ENCODE measurements at regions not wholly inside any gene's neighbourhood (a gene's known extent, or its start where the extent isn't known, plus 50 kb on each side); places are given as distances from the start of the nearest gene placed in this dataset.

- no peak overlapping the region for H4K8ac ChIP-seq (ENCODE audit: extremely low read depth, insufficient read depth, low read length)
- POLR2A ChIA-PET (ENCODE audit: partially characterized antibody) = no interaction called here
- TF ChIP-seq, protein P1, sequence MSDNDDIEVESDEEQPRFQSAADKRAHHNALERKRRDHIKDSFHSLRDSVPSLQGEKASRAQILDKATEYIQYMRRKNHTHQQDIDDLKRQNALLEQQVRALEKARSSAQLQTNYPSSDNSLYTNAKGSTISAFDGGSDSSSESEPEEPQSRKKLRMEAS (IDR thresholded peaks at IDR 0.05) = no peak
- TF ChIP-seq POLR2A (IDR thresholded peaks at IDR 0.05; ENCODE audit: control extremely low read depth in 1 of 2, low read depth in 2 of 2, low read length in 2 of 2) (no peak), RBBP5 (IDR thresholded peaks at IDR 0.05; ENCODE audit: borderline replicate concordance, low read depth, low read length) (no peak)
Measured at GRCh38 chr20:52746770-52747169, 225.4 kb upstream of the TSHZ2 start.

More at GRCh38 chr20:52746770-52747169, 225.4 kb upstream of the TSHZ2 start:
- no peaks in the 10 kb centered on the region for H4K20me1 ChIP-seq (replicated peaks in 1 of 2; ENCODE audit: control insufficient read depth in 1 of 2, insufficient read depth in 2 of 2, low read length in 2 of 2)
- H3K18ac ChIP-seq (ENCODE audit: extremely low read depth, low read length) = no peak overlapping the region
- no peak overlapping the region for H3K23ac ChIP-seq (ENCODE audit: insufficient read length)
- WGBS, 2 experiments (ENCODE audit: extremely low coverage in 1 of 2, insufficient coverage in 1 of 2, insufficient read length in 1 of 2, insufficient replicate concordance in 2 of 2, low coverage in 1 of 2, low lambda C conversion rate in 2 of 2, missing lambda C conversion rate in 1 of 2) = 88% methylated on average over 6 of the region's 6 CpGs; no CpG with 5 or more reads in 1 of the 2 experiments
- 0 out of 4 replicates have a peak overlapping the region, but pooled peaks of 1 of the 2 experiments have one; percentile 4 for H3K4me2 ChIP-seq (ENCODE audit: insufficient read depth in 1 of 2, low read depth in 2 of 2, low read length in 2 of 2)
- CTCF ChIA-PET (ENCODE audit: partially characterized antibody) = interaction anchor here (0.8 to 1.0 kb wide), 2 partner anchors 147 to 246 kb away, joined by 3 read pairs; no protein-coding TSS in a partner anchor
- no peaks in the 10 kb centered on the region for H3K23me2 ChIP-seq (ENCODE audit: low read depth, low read length)
- H3K36me3 ChIP-seq (ENCODE audit: control insufficient read depth in 2 of 4, insufficient read depth in 4 of 4, low read length in 3 of 4) = no peaks in the 10 kb centered on the region
- no peaks in the 10 kb centered on the region for H3K79me2 ChIP-seq (ENCODE audit: control insufficient read depth in 1 of 2, insufficient read depth in 2 of 2, low read length in 2 of 2)
- peaks cover 0 to 3% (median 0%) of the 10 kb centered on the region in 4 experiments; a peak in 1 of 7 replicates for H3K4me1 ChIP-seq (replicated peaks in 1 of 4; ENCODE audit: control insufficient read depth in 3 of 4, insufficient read depth in 4 of 4, low read length in 3 of 4)
- H3K4me3 ChIP-seq (ENCODE audit: extremely low read depth in 1 of 4, insufficient read depth in 2 of 4, low read depth in 3 of 4, low read length in 4 of 4) = no peak overlapping the region
- H3K27ac ChIP-seq (ENCODE audit: low read depth, low read length) = no peak overlapping the region
- no peak overlapping the region for H2BK20ac ChIP-seq (ENCODE audit: low read length)
- H2AK5ac ChIP-seq (ENCODE audit: low read depth, low read length) = no peak overlapping the region
- H2BK120ac ChIP-seq (replicated peaks; ENCODE audit: low read depth, low read length) = no peak overlapping the region
- no peak overlapping the region for H4K91ac ChIP-seq (replicated peaks; ENCODE audit: insufficient read length, low read length)
- H3K14ac ChIP-seq (ENCODE audit: insufficient read length) = no peak overlapping the region
- H3K79me1 ChIP-seq (ENCODE audit: low read depth, low read length) = no peaks in the 10 kb centered on the region
- FAIRE-seq (no peak), DNase-seq (ENCODE audit: low read depth in 1 of 2, low spot score in 2 of 2) (no peak)
- no peak overlapping the region for H2AFZ ChIP-seq (ENCODE audit: low read length)
- no peak overlapping the region for H2BK12ac ChIP-seq (ENCODE audit: low read depth, low read length)
- no peaks in the 10 kb centered on the region for H3K27me3 ChIP-seq (replicated peaks in 1 of 4; ENCODE audit: control insufficient read depth in 3 of 4, extremely low read depth in 1 of 4, insufficient read depth in 3 of 4, low read length in 3 of 4)
- H3K9me3 ChIP-seq (ENCODE audit: insufficient read depth in 2 of 2, low read depth in 1 of 2, low read length in 1 of 2) = no peaks in the 10 kb centered on the region
- H3K9ac ChIP-seq (replicated peaks in 1 of 4; ENCODE audit: extremely low read depth in 1 of 4, low read depth in 3 of 4, low read length in 3 of 4) = no peak overlapping the region
- H3K4ac ChIP-seq (replicated peaks; ENCODE audit: insufficient read length, low read depth, low read length) = no peak overlapping the region
- no peak overlapping the region for H2BK5ac ChIP-seq (ENCODE audit: low read depth, low read length)
- H3K56ac ChIP-seq (replicated peaks; ENCODE audit: insufficient read length, low read depth, low read length) = no peak overlapping the region
- no peak overlapping the region for H4K5ac ChIP-seq (ENCODE audit: insufficient read length, low read depth, low read length)
- no peak overlapping the region for H2BK15ac ChIP-seq (ENCODE audit: low read length)

Measured in H1 (cell line).